Gastrocnemius medialis (tissue), 4 donors: ENCODE measurements at regions not wholly inside any gene's neighbourhood (a gene's known extent, or its start where the extent isn't known, plus 50 kb on each side); places are given as distances from the start of the nearest gene placed in this dataset.

Experiments used
- CTCF ChIP-seq, 5 experiments: fragments of 450-650 bp in 3 of 5; fragments of 200-600 bp in 2 of 5; sonication (generic) in 2 of 5; IDR thresholded peaks in 4 of 5; conservative IDR thresholded peaks in 1 of 5; 1 replicate in 4 of 5; 2 replicates in 1 of 5; pipeline ENCODE4 v1.5.1; 2016 to 2019; ENCODE audit warnings: antibody characterized with exemption in 5 of 5, mild to moderate bottlenecking in 3 of 5, moderate library complexity in 3 of 5
- POLR2A ChIP-seq, 2 donors: fragments of 450-650 bp; IDR thresholded peaks; one replicate each; pipeline ENCODE4 v1.6.1; 2017; ENCODE audit warnings: antibody characterized with exemption in 2 of 2, mild to moderate bottlenecking in 2 of 2, moderate library complexity in 2 of 2

- TF ChIP-seq CTCF (IDR thresholded peaks at IDR 0.05 in 4 of 5, conservative IDR thresholded peaks at IDR 0.05 in 1 of 5) (no peak), POLR2A (IDR thresholded peaks at IDR 0.05) (no peak)
These were observed 1128.1 kb downstream of the BRINP3 start for GRCh38 chr1:189349607-189350006.
